NCI-H524 (cell line): ENCODE measurements at regions not wholly inside any gene's neighbourhood (a gene's known extent, or its start where the extent isn't known, plus 50 kb on each side); places are given as distances from the start of the nearest gene placed in this dataset.
"Not testable (repeated sequence)": the region's sequence is repeated elsewhere in the genome, so short reads cannot be mapped to it uniquely, and the experiment has no call there.

ENCODE experiments used
- DNase-seq, 2 experiments: peaks; one replicate each; lab custom pipeline; 2025; lab: John Stamatoyannopoulos, UW

DNA sequence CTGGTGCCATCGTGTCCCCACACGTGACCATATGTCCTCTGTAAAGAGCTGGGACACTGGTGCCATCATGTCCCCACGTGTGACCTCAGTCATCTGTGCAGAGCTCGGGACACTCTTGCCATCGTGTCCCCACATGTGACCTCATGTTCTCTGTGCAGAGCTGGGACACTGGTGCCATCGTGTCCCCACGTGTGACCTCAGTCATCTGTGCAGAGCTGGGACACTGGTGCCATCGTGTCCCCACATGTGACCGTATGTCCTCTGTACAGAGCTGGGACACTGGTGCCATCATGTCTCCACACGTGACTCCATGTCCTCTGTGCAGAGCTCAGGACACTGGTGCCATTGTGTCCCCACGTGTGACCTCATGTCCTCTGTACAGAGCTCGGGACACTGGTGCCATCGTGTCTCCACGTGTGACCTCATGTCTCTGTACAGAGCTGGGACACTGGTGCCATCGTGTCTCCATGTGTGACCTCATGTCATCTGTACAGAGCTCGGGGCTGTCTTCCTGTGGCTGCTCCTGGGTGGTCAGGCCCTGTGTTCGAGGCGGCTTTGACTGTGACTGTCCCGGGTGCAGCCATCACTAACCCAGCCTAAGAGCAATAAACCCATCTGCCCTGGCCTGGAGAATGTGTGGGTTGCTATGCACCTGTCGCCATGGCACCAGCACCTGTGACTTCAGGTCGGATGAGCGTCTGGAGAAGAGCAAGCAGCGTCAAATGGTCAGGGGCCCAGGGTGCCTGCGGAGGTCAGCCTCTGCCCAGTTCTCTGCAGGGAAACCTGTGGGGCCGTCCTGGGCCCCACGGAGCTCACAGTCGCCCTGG is 334.4 kb downstream of the ADGRD1 start:
- DNase-seq = no peak

DNA sequence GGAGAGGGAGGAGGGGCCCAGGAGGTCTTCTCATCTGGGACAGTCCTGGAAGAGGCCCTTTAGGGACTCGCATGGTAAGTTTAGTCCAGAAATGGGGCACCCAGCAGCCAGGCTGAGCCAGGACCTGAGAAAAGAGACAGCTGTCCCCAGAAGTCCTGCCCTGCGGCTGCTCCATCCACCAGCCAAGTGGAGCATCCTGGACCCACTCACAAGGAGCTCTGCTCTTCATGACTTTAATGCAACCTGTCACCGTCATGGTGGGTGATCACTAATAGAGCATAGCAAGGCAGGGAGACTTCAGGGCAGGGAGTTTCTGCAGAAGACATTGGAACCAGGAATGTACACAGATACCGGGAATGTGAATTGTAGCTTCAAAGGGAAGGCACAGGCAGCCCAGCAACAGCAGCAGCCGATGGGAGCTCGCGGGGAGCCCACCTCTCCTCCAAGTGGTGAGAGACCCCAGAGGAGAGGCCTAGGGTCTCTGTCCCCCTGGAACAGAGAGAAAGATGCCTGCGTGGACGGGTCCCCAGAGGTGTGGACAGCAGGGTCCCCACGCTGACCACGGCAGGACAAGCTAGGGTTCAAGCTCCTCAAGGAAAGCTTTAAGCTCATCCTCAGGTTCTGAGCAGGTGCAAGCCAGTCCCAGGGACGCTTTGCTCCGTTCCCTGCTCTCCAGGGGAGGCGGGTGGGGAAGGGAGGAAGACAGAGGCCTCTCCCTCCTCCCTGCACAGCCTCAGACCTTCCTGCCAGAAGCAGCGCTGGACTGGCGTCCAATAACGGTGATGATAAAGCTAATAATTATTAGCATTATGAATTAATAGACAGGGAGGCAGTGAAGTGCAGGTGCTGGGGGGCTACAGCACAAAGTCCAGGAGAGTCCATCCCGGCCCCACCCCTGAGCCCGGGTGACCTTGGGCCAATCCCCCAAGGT is 335.3 kb downstream of the ADGRD1 start:
- not testable (repeated sequence) for DNase-seq

DNA sequence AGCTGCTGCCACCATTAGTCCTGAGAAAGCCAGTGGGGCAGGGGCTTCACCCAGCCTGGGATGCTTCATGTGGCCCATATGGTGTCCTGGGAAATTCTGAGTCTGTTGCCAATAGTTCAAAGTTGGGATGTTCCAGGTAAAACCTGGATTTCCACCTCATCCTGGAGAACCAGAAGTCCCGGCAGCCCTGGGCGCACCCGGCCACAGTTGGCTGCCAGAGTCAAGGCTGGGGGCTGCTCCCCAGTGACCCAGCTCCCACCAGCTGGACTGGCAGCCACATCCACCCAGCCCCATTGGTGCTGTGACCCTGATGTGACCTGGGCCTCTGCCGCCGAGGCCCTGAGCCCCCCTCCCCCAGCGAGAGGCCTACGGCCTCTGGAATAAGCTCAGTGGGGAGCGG is 336.1 kb downstream of the ADGRD1 start:
- not testable (repeated sequence) for DNase-seq

DNA sequence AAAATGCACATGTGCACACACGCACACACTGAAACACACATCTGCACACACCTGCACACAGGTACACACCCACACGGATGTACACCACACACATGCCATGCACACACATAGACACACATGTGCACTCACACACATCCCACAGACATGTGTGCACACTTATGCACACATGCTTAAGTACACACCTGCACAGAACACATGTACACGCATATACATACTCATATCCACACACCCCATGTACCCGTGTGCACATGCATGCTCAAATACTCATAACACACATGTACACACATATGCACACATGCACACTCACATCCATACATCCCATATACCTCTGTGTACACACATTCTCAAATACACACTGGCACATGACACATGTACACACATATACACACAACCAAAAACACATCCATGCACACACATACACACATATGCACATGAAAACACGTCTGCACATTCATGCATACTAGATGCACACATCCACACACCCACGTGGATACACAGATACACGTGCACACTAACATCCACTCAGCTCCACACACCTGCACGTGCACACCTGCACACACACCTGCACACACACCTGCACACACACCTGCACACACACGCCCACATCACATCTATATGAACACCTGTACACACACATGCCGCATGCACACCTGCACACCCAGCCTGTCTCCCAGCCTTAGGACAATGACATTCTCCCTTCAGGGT is 336.7 kb downstream of the ADGRD1 start:
- no peak for DNase-seq

DNA sequence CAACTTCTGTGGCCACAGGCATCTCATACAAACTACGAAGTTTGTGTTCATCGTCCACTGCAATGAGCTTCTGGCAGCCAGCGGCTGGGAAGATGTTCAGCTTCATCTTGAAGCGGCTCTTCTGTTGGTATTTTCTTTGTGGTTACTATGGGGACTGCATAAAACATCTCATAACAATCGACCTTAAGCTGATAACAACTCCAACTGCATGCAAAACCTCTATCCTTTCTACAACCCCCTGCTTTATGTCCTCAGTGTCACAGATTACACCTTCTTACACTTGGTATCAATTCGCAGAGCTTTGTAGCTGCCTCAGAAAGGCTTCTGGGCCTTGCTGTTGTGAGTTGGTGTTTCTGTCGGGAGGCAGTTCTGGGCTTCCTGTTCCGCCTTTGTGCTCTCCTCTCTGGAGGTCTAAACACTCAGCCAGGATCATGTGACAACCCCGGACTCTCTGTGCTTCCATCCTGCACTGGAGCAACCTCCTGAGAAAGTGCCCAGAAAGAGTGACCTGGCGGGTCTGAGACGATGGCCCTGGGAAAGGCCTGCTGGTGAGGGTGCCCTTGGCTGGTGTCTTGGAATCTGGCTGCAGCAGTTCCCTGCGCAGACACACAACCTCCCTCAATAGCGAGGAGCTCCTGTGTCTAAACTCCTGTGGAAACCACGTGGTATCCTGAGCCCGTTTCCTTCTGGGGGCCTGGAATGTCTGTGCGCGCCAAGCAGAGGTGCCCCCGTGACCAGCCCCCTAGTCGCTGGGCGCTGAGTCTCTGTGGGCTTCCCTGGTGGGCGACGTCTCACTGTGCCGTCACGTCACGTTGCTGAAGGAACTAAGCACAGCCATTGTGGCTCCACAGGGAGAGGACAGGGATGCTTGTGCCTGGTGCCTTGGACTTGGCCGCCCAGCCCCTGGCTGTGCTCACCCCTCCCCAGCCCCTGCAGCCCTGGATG is 339.6 kb downstream of the ADGRD1 start:
- not testable (repeated sequence) for DNase-seq

DNA sequence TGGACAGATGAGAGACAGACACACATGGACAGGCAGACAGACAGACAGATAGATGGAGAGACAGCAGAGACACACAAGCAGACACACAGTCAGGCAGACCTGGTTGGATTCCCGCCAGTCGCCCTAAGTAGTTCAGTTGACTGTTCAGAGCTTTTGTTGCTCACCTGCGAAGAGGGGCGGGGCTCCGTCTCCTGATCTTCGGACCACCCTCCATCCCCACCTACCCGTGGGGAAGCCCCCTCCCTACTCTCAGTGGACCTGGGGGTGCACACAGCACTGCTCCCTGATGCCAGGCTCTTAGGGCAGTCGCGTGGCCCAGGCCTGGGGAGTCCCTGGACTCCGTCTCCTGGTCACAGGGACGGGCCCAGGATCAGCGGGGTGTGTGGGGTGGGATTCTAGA is 341.0 kb downstream of the ADGRD1 start:
- not testable (repeated sequence) for DNase-seq

DNA sequence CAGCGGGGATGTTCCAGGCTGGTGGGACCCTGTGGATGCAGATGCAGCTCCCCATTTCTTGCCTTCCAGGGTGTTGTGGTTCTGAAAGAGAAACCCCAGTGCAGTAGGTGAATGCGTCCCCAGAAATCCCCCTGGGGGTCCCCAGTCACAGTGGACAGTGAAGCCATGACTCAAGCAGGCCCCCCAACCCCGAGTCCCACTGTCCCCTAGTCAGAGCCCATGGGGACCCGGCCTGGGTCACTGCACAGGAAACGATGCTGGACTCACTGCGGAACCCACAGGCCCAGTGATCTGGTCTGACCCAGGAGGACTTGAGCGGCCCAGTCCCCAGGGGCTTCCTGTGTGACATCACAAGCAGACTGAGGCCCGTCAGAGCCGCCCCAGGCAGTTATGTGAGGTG is 341.4 kb downstream of the ADGRD1 start:
- not testable (repeated sequence) for DNase-seq

DNA sequence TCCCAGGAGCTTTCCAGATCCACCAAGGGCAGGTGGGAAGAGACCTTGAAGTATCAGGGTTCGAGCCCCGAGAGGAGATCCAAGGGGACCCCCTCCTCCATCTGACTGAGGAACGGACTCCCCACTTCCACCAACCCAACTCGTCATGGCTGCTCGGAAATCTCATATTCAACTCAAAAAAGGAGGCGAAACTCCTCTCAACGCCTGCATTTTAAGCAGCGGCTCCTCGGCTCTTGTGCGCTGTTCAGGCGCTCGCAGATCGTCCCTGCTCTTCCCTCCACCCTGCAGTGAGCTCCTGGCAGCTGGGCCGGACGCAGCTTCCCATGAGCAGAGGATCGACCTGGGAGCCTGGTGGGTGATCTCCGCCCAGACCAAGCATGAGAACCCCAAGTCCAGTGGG is 341.9 kb downstream of the ADGRD1 start:
- DNase-seq = not testable (repeated sequence)

DNA sequence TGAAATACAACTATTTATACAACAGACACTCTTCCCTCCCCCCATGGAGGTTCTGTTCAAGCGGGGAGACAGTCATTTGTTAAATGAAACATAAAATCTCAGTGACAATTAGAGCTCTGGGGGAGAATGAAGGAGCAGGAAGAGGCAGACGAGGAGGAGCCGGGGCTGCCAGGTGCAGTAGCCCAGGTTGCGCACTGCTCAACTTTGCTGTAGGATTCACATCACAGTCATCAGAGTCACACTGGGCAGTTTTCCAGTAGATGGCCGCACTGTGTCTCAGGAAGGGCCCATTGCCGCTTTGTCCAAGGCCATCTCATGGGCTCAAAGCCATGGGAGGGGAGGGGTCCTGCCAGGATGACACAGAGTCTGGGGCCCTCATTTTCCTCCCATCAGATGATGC is 342.4 kb downstream of the ADGRD1 start:
- not testable (repeated sequence) for DNase-seq

DNA sequence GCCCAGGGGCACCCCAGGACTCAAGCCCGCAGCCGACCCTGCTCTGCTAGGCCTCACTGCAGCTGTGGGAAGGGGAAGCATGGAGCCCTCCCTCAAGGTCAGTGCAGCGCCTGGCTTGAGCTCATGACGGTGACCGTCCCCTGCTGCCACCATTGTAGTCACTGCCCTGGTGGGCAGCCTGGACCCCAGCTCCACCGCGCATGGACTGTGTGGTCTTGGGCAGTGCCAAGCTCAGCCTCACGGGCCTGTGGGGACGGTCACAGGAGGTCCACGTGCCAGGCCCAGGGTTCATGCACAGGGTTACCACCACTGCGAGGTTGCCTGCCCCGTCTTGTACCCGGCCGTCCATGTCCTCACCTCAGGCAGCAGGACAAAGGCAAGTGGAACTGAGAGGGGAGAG is 342.9 kb downstream of the ADGRD1 start:
- DNase-seq = not testable (repeated sequence)

DNA sequence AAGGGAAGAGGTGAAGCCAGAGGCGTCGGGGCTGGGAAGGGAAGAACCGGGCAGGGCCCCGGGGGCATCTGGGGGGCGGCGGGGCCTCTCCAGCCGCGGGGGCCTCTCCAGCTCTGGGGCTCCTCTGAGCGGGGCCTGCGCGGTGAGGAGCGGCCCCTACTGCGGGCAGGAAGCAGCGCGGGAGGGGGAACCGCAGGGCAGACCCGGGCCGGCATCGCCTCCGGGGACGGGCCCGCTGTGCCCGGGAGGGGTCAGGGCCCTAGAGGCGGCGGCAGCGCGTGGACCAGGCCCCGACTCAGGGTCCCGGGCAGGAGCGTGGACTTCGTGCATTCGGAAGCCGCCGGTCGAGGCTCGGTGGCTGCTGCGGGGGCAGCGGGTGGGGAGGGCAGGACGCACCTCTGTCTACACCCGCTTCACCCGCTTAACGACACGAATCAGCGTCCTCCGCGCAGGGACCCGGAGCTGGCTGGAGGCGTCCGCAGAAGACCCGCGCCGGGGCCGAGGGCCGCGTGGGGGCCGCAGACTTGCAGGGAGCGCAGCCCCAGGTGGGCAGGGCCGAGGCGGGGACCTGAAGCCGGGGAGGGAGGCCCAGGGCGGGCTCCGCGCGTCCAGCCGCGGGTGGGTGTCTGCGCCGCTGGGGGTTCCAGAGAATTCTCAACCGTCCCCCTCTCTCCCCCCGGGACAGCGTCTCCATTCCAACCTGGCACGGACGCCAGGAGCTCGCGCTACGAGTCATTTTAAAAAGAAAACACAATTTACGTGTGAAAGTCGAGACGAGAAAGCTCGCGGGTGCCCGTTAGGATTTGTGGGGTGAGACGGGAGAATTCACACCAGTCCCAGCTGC is 345.0 kb downstream of the ADGRD1 start:
- DNase-seq = not testable (repeated sequence)

DNA sequence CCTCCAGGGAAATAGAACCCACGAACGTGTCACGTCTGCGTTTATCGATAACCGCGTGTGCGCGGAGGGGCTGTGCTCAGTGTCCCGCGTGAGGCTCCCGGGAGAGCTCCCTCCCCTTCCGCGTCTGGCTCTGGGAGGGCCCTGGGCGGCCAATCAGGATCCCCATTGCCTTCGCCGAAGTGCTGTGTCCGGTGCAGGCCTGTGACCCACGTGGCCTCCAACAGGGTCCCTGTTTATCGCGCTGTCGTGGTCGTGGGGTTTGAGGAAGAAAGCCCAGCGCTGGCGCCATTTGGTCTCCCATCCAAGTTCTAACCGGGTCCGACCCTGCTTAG is 345.6 kb downstream of the ADGRD1 start:
- DNase-seq = not testable (repeated sequence)

DNA sequence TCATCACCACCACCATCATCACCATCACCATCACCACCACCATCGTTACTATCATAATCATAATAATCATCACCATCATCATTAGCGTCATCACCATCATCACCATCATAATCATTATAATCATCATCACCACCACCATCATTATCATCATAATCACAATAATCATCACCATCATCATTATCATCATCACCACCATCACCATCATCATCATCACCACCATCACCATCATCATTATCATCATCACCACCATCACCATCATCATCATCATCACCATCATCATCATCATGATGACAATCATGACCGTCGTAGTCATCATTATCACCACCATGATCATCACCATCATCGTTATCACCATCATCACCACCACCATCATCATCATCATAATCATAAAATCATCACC is 349.9 kb downstream of the ADGRD1 start:
- DNase-seq = not testable (repeated sequence)

DNA sequence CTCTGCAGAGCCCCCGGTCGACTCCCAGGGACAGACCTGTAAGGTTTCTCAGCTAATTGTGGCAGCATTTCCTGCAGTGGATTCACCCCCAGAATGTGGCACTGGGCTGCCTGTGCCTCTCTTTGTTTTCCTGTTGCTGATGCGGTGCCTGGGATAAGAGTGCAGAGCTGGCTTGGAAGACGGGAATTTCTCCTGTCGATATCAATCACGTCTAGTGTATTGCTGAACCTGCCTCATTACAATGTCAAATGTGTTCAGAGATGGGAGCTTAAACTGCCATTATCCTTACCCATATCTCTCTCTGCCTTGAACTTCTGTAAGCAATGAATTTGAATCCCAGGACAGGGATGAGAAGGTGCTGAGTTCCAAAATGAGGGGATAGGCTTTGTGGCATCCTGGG is 350.9 kb downstream of the ADGRD1 start:
- DNase-seq = not testable (repeated sequence)

DNA sequence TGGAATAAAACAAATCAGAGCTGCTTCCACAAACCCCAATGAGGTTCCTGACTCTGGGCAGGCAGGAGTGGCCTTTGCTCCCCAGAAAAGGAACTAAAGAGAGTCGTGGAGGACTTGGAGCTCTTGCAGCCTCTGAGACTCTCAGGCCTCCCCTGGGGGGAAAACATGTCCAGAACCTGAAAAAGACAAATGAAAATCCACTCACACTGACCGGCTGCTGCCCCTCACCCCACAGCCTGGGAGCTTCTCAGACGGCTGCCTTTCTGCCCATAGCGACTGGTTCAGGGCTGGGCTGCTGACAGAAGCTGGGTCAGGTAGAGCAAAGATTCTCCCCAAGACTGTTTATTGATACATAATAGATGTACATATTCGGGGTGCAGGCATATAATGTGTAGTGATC is 356.0 kb downstream of the ADGRD1 start:
- DNase-seq = no peak

DNA sequence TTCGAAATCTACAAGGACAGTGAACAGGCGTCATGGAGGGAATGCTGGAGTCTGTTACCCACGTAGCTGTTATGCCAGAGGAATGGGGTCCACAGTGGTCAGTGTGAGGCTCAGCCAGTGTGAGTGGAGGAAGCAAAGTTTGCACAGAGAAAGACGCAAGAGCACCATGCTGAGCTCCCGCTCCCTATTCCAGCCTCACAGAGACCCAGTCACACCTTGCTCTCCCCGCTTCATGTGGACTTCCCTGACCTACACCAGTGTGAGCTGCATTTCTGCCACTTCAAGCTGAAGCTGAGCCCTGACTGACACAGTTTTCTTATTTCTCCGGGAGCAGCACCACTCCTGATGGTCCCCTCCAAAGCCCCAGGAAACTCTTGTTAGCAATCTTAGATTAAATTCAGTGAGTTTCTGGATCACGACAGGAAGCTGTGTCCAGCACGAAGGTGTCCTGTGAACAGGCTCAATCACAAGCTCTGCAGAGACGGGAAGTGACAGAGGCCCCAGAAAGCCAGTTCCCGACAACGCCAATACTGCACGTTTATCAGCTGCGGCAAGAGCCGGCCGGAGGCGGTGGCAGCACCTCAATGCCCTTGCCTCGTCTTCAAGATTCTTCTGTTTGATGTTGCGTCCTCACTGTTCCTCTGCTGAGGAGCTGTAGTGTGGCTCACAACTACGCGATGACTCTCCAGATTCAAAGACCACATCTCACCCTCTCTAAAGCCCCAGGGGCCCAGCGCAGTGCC is 356.7 kb downstream of the ADGRD1 start:
- not testable (repeated sequence) for DNase-seq

DNA sequence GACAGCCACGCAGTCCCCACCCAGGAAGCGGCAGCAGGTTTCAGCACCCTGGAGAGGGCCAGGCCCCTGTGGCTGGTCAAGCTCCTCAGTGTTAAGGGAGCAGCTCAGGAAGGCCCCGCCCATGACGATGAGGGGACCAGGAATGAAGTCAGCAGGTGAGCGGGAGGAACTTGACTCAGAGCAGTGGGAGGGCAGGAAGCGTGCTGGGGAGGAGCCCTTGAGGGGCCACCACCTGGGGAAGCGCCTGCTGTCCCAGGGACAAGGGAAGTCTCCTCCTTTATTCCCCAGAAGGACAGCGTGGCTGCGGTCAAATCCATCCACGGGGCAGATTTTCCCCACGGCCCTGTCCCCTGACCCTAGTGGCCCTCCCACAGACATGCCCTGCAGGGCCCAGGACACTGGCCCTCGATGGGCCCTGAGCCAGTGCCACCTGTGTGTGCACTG is 357.6 kb downstream of the ADGRD1 start:
- not testable (repeated sequence) for DNase-seq

DNA sequence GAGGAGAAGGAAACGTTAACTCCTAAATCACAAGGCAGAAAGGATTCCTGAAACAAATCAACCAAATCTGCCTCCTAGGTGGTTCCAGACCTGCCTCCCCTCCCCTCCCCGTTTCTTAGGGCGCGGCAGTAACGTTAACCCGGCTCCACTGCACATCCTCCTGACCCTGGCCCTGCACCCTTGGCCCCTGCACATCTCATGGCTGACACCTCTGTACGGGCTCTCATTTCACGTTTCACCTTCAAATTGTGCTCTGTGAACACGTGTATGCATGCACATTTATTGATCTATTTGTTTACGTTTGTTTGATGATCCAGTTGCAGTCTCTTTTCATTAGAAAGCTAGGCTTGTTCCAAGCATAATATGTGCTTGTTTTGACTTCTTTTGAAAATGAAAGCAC is 358.1 kb downstream of the ADGRD1 start:
- DNase-seq = no peak

DNA sequence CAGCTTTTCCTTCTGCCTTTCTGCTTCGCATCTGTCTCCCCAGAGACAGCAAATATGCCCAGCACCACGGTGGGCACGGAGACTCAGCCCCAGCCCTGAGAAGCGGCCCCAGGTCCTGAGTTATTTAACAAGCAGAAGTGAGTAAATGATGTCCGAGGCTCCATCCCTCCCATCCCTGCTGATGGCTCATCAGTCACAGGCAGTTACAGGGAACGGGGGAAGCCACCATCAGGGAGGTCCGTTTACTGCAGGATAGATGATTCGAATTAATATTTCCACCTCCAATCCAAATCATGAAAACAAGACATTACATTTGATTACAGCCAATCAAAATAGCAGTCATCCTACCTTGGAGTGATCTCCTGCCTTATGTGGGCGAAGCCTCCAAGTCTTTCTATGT is 358.7 kb downstream of the ADGRD1 start:
- not testable (repeated sequence) for DNase-seq
